ENCODE measurements at regions not wholly inside any gene's neighbourhood (a gene's known extent, or its start where the extent isn't known, plus 50 kb on each side); places are given as distances from the start of the nearest gene placed in this dataset.
"Not testable (repeated sequence)": the region's sequence is repeated elsewhere in the genome, so short reads cannot be mapped to it uniquely, and the experiment has no call there.

DNA sequence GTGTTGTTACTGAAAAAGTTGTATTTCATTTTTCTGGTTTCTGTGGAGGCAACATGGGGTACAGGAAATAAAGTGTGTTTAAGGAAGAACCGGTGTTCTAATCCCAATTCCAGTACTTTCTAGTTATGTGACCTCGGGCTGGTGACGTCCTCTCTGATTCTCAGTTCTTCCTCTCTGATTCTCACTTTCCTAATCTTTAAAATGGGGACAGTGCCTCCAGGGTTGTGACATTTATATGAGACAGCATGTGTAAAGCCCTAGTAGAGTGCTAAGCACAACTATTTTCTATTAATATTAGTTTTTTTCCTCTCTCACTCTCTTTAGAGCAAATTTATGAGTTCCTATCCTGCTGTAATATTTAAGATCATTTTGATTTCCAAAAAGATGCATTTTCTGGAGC is 50.9 kb upstream of the PTPDC1 start:
- H3K27me3 Mint-ChIP-seq = peaks cover 0 to 4% of the 10 kb centered on the region in 2 donors
- H3K9me3 Mint-ChIP-seq = no peaks in the 10 kb centered on the region
- H3K4me1 Mint-ChIP-seq (ENCODE audit: low read depth in 2 of 2) = peaks cover 10 to 18% of the 10 kb centered on the region in 2 donors
- H3K4me3 Mint-ChIP-seq = no peak overlapping the region
- ATAC-seq (replicated peaks) (no peak), DNase-seq (no peak)
- H3K36me3 Mint-ChIP-seq (ENCODE audit: insufficient read depth) = no peaks in the 10 kb centered on the region
- no peak overlapping the region for H3K27ac Mint-ChIP-seq

DNA sequence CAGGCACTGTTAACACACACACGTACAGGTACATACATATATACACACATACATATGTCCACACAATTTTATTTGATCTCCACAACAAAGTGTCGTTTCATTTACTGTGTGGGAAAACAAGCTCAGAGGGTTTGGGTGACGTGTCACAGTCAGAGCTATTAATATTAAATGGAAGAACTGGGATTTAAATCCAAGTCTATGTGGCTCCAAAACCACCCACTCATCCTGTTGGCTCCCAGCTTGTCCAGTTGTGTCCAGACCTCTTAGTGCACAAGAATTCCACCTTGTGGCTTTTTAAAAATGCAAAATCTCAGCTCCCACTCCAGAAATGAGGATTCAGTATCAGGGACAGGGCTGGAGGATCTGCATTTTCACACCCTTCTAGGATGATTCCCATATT is 52.3 kb upstream of the PTPDC1 start:
- DNase-seq (no peak), ATAC-seq (replicated peaks) (no peak)
- H3K9me3 Mint-ChIP-seq = no peaks in the 10 kb centered on the region
- H3K36me3 Mint-ChIP-seq (ENCODE audit: insufficient read depth) = no peaks in the 10 kb centered on the region
- H3K4me1 Mint-ChIP-seq (ENCODE audit: low read depth in 2 of 2) = peaks cover 10 to 18% of the 10 kb centered on the region in 2 donors
- H3K27me3 Mint-ChIP-seq = peaks cover 0 to 6% of the 10 kb centered on the region in 2 donors
- peak overlapping the region; percentile 84 to 89 for H3K4me3 Mint-ChIP-seq
- no peak overlapping the region for H3K27ac Mint-ChIP-seq

DNA sequence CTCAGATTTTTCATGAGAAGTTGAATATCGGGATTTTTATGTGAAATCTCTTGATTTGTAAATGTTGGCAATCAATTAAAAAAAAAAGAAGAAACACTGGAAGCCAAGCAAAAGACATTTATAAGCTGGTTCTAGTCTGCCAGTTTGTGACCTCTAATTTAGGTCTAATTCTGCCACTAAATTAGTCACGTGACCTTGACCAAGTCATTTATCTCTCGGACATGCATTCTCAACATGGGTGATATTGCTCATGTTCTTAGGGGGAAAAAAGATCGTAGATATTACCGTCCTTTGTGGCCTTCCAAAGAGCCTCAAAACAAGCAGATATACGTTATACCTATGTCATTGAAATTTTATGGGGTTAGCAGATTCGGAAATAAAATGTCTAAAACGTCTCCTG is 52.9 kb upstream of the PTPDC1 start:
- Mint-ChIP-seq H3K36me3 (ENCODE audit: insufficient read depth) (no peaks in the 10 kb centered on the region), H3K27ac (peak overlapping the region; percentile 87 to 90), H3K27me3 (peaks cover 0 to 6% of the 10 kb centered on the region in 2 donors), H3K4me3 (peak overlapping the region; percentile 84 to 89), H3K9me3 (no peaks in the 10 kb centered on the region), H3K4me1 (ENCODE audit: low read depth in 2 of 2) (peaks cover 10 to 18% of the 10 kb centered on the region in 2 donors)
- DNase-seq (no peak), ATAC-seq (replicated peaks) (no peak)

DNA sequence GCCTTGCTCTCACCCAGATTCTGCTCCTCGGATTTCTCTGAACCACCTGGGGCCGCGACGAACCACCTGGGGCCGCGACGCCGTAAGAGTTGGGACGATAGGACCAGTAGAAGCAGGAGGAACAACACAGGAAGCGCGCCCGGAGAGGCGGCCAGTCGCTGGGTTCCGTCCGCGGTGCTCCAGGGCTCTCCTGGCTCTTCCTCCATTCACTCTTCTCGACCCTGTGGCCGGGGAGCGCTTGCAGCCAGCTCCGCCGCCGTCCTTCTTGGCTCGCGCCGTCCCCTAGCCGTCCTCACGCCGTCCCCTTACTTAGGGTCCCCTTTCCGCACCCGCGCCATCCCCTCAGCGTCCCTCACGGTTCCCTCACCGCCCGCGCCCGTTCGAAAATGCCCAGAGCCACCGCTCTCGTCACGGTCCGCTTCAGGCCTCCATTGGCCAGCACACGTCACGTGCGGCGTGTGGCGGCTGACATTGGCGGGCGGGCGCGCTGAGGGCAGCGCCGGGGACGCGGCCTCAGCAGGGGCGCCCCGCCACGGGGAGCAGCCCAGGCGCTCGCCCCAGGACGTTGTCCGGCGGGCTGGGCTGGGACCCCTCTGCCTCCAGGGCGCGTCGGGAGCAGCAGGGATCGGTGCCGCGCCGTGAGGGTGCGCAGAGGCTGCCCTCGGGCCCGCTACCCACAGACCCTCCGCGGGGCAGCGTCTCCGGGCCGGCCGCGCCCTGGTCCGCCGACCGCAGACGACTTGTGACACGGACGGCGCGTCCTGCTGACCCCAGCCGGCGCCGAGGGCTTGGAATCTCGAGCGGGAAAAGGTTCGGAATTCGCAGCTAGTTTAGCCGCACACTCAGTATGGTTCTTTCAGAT is 53.7 kb upstream of the PTPDC1 start:
- no peaks in the 10 kb centered on the region for H3K9me3 Mint-ChIP-seq
- H3K27me3 Mint-ChIP-seq = peaks cover 0 to 6% of the 10 kb centered on the region in 2 donors
- ATAC-seq (replicated peaks) = peak; percentile 99
- peak overlapping the region; percentile 84 to 89 for H3K4me3 Mint-ChIP-seq
- peak; percentile 67 to 68 (median 68) for DNase-seq
- H3K4me1 Mint-ChIP-seq (ENCODE audit: low read depth in 2 of 2) = peaks cover 10 to 18% of the 10 kb centered on the region in 2 donors
- H3K36me3 Mint-ChIP-seq (ENCODE audit: insufficient read depth) = no peaks in the 10 kb centered on the region
- peak overlapping the region; percentile 87 to 90 for H3K27ac Mint-ChIP-seq

DNA sequence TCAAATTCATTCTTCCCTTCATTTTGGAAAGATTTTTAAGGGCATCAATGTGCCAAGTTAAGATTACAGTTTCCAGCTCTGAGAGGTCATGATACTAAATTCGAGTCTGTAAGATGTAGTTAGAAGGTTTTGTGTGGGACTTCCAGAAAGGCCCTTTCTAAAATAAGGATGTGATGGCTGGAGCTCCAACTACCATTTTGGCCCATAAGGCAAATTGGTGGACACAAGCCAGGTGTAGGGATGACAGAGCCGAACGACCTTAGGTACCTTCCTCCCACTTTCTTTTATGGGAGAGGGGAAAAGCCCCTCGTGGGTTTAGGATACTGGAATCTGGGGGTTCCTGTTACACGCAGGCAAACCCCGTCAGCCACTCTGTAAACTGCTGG is 54.3 kb upstream of the PTPDC1 start:
- no peaks in the 10 kb centered on the region for H3K36me3 Mint-ChIP-seq (ENCODE audit: insufficient read depth)
- H3K4me1 Mint-ChIP-seq (ENCODE audit: low read depth in 2 of 2) = peaks cover 10 to 18% of the 10 kb centered on the region in 2 donors
- no peaks in the 10 kb centered on the region for H3K9me3 Mint-ChIP-seq
- peaks cover 0 to 11% of the 10 kb centered on the region in 2 donors for H3K27me3 Mint-ChIP-seq
- peak overlapping the region; percentile 84 to 89 for H3K4me3 Mint-ChIP-seq
- no peak for ATAC-seq (replicated peaks)
- no peak for DNase-seq
- peak overlapping the region; percentile 87 to 90 for H3K27ac Mint-ChIP-seq

DNA sequence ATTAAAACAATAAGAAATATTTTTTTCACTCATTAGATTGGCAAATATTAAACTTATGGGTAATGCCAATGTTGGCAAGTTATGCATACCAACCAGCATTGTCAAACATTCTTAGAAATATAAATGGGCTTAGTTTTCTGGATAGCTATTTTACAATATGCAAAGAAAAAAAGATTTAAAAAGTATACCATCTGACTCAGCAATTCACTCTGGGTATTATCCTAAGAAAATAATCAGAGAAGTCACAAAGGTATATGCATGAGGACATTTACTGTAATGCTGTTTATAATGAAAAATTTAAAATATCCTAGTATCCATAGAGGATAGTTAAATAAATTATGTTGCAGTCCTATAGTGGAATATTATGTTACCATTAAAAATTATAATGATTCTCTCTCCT is 57.4 kb upstream of the PTPDC1 start:
- Mint-ChIP-seq H3K4me1 (ENCODE audit: low read depth in 2 of 2) (peaks cover 10 to 18% of the 10 kb centered on the region in 2 donors), H3K36me3 (ENCODE audit: insufficient read depth) (no peaks in the 10 kb centered on the region), H3K27ac (no peak overlapping the region), H3K4me3 (no peak overlapping the region), H3K9me3 (no peaks in the 10 kb centered on the region), H3K27me3 (peaks cover 0 to 14% of the 10 kb centered on the region in 2 donors)
- ATAC-seq (replicated peaks) = no peak
- DNase-seq = no peak

DNA sequence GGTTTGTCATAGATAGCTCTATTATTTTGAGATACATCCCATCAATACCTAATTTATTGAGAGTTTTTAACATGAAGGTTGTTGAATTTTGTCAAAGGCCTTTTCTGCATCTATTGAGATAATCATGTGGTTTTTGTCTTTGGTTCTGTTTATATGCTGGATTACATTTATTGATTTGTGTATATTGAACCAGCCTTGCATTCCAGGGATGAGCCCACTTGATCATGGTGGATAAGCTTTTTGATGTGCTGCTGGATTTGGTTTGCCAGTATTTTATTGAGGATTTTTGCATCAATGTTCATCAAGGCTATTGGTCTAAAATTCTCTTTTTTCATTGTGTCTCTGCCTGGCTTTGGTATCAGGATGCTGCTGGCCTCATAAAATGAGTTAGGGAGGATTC is 61.8 kb upstream of the PTPDC1 start:
- H3K27ac Mint-ChIP-seq; H3K27me3 Mint-ChIP-seq; H3K4me1 Mint-ChIP-seq (ENCODE audit: low read depth in 2 of 2): not testable (repeated sequence)

DNA sequence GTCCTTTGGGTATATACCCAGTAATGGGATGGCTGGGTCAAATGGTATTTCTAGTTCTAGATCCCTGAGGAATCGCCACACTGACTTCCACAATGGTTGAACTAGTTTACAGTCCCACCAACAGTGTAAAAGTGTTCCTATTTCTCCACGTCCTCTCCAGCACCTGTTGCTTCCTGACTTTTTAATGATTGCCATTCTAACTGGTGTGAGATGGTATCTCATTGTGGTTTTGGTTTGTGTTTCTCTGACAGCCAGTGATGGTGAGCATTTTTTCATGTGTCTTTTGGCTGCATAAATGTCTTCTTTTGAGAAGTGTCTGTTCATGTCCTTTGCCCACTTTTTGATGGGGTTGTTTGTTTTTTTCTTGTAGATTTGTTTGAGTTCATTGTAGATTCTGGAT is 63.4 kb upstream of the PTPDC1 start:
- not testable (repeated sequence) for H3K4me1 Mint-ChIP-seq (ENCODE audit: low read depth in 2 of 2); DNase-seq; H3K9me3 Mint-ChIP-seq; H3K27ac Mint-ChIP-seq; H3K36me3 Mint-ChIP-seq (ENCODE audit: insufficient read depth); H3K4me3 Mint-ChIP-seq; H3K27me3 Mint-ChIP-seq; ATAC-seq (replicated peaks)

More for the DNA sequence above, 61.8 kb upstream of the PTPDC1 start:
- H3K36me3 Mint-ChIP-seq (ENCODE audit: insufficient read depth); H3K4me3 Mint-ChIP-seq; DNase-seq; H3K9me3 Mint-ChIP-seq; ATAC-seq (replicated peaks): not testable (repeated sequence)

DNA sequence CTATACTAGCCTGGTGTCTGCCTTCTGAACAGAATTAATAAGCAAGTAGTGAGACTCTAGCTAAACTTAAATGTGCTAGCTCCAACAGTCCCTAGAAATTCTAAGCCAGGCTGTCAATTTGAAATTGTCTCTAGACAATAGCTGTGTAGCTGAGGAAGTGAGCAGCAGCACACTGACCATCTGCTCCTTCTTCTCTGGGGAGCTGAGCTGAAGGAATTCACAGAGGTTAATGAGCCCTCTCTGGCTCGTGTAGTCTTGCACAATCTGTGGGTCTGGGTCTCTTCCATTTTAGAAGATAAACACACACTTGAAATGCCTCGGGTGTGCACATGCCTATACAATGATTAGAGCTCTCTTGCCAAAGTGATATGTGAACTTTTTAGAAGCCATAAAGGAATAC is 63.5 kb upstream of the BARX1 start:
- Mint-ChIP-seq H3K27me3 (no peaks in the 10 kb centered on the region), H3K36me3 (ENCODE audit: insufficient read depth) (no peaks in the 10 kb centered on the region), H3K4me3 (no peak overlapping the region), H3K27ac (no peak overlapping the region), H3K9me3 (no peaks in the 10 kb centered on the region), H3K4me1 (ENCODE audit: low read depth in 2 of 2) (no peaks in the 10 kb centered on the region)
- no peak for ATAC-seq (replicated peaks)
- no peak for DNase-seq

DNA sequence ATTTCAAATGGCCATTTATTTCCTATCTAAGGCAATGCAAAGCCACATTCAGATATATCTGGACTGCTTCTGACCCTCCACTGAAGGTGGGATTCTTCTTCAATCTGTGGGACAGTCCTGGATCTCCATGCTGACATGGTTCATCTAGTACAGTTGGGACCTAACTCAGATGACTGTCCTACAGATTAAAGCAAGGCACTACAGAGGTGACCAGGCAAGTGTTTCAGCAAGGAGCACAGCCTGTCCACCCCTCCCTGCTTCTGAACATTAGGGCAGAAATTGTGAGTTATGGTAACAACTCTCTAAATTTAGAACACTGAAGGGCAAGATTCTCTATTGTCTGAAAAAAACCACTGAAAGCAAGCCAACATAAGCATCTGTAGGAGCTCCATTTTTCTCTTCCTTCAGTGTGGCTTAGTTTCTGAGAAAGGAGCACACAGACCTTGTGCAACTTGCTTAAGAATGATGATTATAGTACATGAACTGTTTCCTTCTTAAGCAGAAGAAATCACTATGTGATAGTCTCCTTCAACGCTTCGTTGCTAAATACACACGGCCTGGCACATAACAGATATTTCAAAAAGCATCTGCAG is 62.9 kb upstream of the BARX1 start:
- no peaks in the 10 kb centered on the region for H3K36me3 Mint-ChIP-seq (ENCODE audit: insufficient read depth)
- H3K9me3 Mint-ChIP-seq = no peaks in the 10 kb centered on the region
- no peak overlapping the region for H3K27ac Mint-ChIP-seq

DNA sequence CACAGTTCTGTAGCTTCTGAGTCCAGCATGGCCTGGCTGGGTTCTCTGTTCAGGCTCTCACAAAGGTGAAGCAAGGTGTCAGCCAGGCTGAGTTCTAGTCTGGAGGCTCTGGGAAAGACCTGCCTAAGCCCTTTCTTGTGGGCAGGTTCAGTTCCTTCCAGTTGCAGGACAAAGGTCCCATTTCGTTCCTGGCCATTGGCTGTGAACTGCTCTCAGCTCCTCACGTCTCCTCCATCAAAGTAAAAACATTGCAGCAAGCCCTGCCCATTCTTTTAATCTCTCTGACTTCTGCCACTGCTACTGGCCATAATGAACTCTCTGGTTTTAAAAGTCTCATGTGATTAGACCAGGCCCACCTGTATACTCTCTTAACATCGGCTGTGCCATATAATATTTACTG is 61.6 kb upstream of the BARX1 start:
- H3K27me3 Mint-ChIP-seq = no peaks in the 10 kb centered on the region
- no peaks in the 10 kb centered on the region for H3K4me1 Mint-ChIP-seq (ENCODE audit: low read depth in 2 of 2)

More for the DNA sequence above, 62.9 kb upstream of the BARX1 start:
- Mint-ChIP-seq H3K27me3 (no peaks in the 10 kb centered on the region), H3K4me1 (ENCODE audit: low read depth in 2 of 2) (no peaks in the 10 kb centered on the region), H3K4me3 (no peak overlapping the region)
- ATAC-seq (replicated peaks) (no peak), DNase-seq (no peak)

DNA sequence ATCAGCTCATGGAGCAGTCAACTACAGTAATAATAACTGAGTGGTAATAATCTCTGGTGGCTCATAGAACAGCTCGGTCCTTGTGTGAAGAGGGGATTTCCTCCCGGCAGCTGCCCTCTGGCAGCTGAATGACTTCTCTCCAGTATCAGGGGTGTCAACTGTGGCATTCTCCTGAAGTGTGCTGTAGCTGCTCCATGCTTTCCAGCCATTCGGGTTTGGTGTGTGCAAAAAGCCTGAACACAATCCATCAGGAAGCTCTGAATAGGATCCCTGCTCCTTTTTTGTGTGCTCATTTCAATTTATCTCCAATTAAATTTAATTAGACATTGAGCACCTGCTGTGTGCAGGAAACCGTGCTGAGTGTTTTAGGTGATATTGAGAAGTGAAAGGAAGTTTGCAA is 59.8 kb upstream of the BARX1 start:
- no peaks in the 10 kb centered on the region for H3K9me3 Mint-ChIP-seq
- DNase-seq (no peak), ATAC-seq (replicated peaks) (no peak)
- no peaks in the 10 kb centered on the region for H3K4me1 Mint-ChIP-seq (ENCODE audit: low read depth in 2 of 2)
- no peaks in the 10 kb centered on the region for H3K36me3 Mint-ChIP-seq (ENCODE audit: insufficient read depth)
- no peak overlapping the region for H3K4me3 Mint-ChIP-seq
- no peaks in the 10 kb centered on the region for H3K27me3 Mint-ChIP-seq
- H3K27ac Mint-ChIP-seq = no peak overlapping the region

More for the DNA sequence above, 61.6 kb upstream of the BARX1 start:
- ATAC-seq (replicated peaks) (no peak), DNase-seq (no peak)
- no peaks in the 10 kb centered on the region for H3K36me3 Mint-ChIP-seq (ENCODE audit: insufficient read depth)
- no peaks in the 10 kb centered on the region for H3K9me3 Mint-ChIP-seq
- no peak overlapping the region for H3K4me3 Mint-ChIP-seq
- no peak overlapping the region for H3K27ac Mint-ChIP-seq

DNA sequence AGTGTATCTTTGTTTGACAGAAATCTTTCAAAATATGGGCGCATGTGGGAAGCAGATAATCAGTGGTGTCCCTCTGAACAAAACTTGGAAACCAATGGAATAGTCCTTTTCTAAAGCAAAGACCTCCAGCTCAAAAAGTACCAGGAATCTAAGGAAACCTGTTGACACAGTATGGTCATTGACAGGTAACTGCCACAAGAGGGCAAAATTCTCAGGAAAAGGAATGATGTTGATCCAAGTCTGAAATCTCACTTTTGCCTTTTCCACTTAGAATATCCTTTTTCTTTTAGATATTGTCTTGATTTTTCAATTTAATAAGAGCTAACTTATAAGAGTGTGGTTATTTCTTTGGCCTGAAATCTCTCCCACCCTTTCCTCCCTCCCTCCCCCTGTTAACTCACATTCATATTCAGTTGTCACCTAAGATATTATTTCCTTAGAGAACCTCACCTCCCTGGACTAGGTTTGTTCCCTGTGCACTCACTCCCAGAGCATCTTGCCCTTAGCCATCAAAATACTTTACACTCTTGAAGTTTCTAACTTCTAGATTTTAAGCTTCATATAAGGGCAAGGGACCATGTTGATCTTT is 59.0 kb upstream of the BARX1 start:
- no peak overlapping the region for H3K4me3 Mint-ChIP-seq
- H3K9me3 Mint-ChIP-seq = no peaks in the 10 kb centered on the region
- H3K27me3 Mint-ChIP-seq = no peaks in the 10 kb centered on the region
- no peaks in the 10 kb centered on the region for H3K4me1 Mint-ChIP-seq (ENCODE audit: low read depth in 2 of 2)
- no peak for DNase-seq
- ATAC-seq (replicated peaks) = no peak
- H3K27ac Mint-ChIP-seq = no peak overlapping the region
- no peaks in the 10 kb centered on the region for H3K36me3 Mint-ChIP-seq (ENCODE audit: insufficient read depth)
